ENCODE measurements at regions not wholly inside any gene's neighbourhood (a gene's known extent, or its start where the extent isn't known, plus 50 kb on each side); places are given as distances from the start of the nearest gene placed in this dataset.

- CTCF ChIA-PET, result no interaction called here
- DNase-seq (ENCODE audit: extremely low spot score), result no peak
- POLR2A ChIA-PET, result no interaction called here
- no peak for TF ChIP-seq CTCF (IDR thresholded peaks at IDR 0.05; ENCODE audit: control extremely low read depth, extremely low read depth, low read depth, missing control alignments)
Measured at GRCh38 chr1:195458365-195458764, 1149.9 kb downstream of the KCNT2 start.

GRCh38 chr1:195450794-195451193, 1157.4 kb downstream of the KCNT2 start:
- ChIA-PET CTCF (no interaction called here), POLR2A (no interaction called here)
- no peak for TF ChIP-seq CTCF (IDR thresholded peaks at IDR 0.05; ENCODE audit: control extremely low read depth, extremely low read depth, low read depth, missing control alignments)
- DNase-seq (ENCODE audit: extremely low spot score), result no peak

GRCh38 chr1:195439661-195440060, 1168.6 kb downstream of the KCNT2 start:
- TF ChIP-seq CTCF (IDR thresholded peaks at IDR 0.05; ENCODE audit: control extremely low read depth, extremely low read depth, low read depth, missing control alignments), result no peak
- ChIA-PET POLR2A (no interaction called here), CTCF (interaction anchor here (0.9 kb wide), 1 partner anchor 18 kb away, joined by 3 read pairs; no protein-coding TSS in a partner anchor)
- DNase-seq (ENCODE audit: extremely low spot score), result no peak

- POLR2A ChIA-PET, result no interaction called here
- TF ChIP-seq CTCF (IDR thresholded peaks at IDR 0.05; ENCODE audit: control extremely low read depth, extremely low read depth, low read depth, missing control alignments), result no peak
- CTCF ChIA-PET, result no interaction called here
- no peak for DNase-seq (ENCODE audit: extremely low spot score)
Measured at GRCh38 chr1:195434566-195435203, 1173.6 kb downstream of the KCNT2 start.

GRCh38 chr1:195430826-195431225, 1177.4 kb downstream of the KCNT2 start:
- TF ChIP-seq CTCF (IDR thresholded peaks at IDR 0.05; ENCODE audit: control extremely low read depth, extremely low read depth, low read depth, missing control alignments), result no peak
- POLR2A ChIA-PET, result no interaction called here

GRCh38 chr1:195428927-195429326, 1179.3 kb downstream of the KCNT2 start:
- ChIA-PET CTCF (no interaction called here), POLR2A (no interaction called here)
- no peak for DNase-seq (ENCODE audit: extremely low spot score)
- no peak for TF ChIP-seq CTCF (IDR thresholded peaks at IDR 0.05; ENCODE audit: control extremely low read depth, extremely low read depth, low read depth, missing control alignments)

More at GRCh38 chr1:195430826-195431225, 1177.4 kb downstream of the KCNT2 start:
- CTCF ChIA-PET, result no interaction called here
- no peak for DNase-seq (ENCODE audit: extremely low spot score)

All from GM10248 (cell line).